H9 (cell line): ENCODE measurements at regions not wholly inside any gene's neighbourhood (a gene's known extent, or its start where the extent isn't known, plus 50 kb on each side); places are given as distances from the start of the nearest gene placed in this dataset.

Source experiments
- DNase-seq: peaks from one replicate; pipeline ENCODE4 v3.0.0-alpha.2; 2017
- H2AFZ ChIP-seq: one replicate; pipeline ENCODE4 v1.6.1; 2013; ENCODE audit warnings: mild to moderate bottlenecking, low read length, control low read depth, moderate library complexity
- H2AK5ac ChIP-seq: 2 replicates; pipeline ENCODE4 v1.6.1; 2013; ENCODE audit warnings: low read length, control low read depth, mixed read lengths; ENCODE audit not compliant: insufficient read length
- H2BK120ac ChIP-seq: one replicate; pipeline ENCODE4 v1.6.1; 2013; ENCODE audit warnings: low read depth, mild to moderate bottlenecking, low read length, control low read depth, inconsistent platforms; ENCODE audit not compliant: poor library complexity, severe bottlenecking
- H2BK12ac ChIP-seq: 2 replicates; pipeline ENCODE4 v1.6.1; 2013; ENCODE audit warnings: low read length, control low read depth, mixed read lengths, low read depth; ENCODE audit not compliant: insufficient read length
- H2BK15ac ChIP-seq: 2 replicates; pipeline ENCODE4 v1.6.1; 2013; ENCODE audit warnings: low read depth, low read length, control low read depth
- H2BK20ac ChIP-seq: one replicate; pipeline ENCODE4 v1.6.1; 2013; ENCODE audit warnings: low read depth, mild to moderate bottlenecking, low read length, control low read depth, inconsistent platforms; ENCODE audit not compliant: poor library complexity, severe bottlenecking
- H2BK5ac ChIP-seq: 2 replicates; pipeline ENCODE4 v1.6.1; 2013; ENCODE audit warnings: low read length, control low read depth, mixed read lengths; ENCODE audit not compliant: insufficient read length
- H3K14ac ChIP-seq: 2 replicates; pipeline ENCODE4 v1.6.1; 2013; ENCODE audit warnings: low read length, control low read depth; ENCODE audit not compliant: insufficient read depth
- H3K18ac ChIP-seq: 2 replicates; pipeline ENCODE4 v1.6.1; 2013; ENCODE audit warnings: low read depth, mild to moderate bottlenecking, mixed read lengths, low read length, control low read depth; ENCODE audit not compliant: insufficient read length
- H3K23ac ChIP-seq: 2 replicates; pipeline ENCODE4 v1.6.1; 2013; ENCODE audit warnings: low read length, control low read depth, mixed read lengths, low read depth; ENCODE audit not compliant: insufficient read length
- H3K23me2 ChIP-seq: 2 replicates; pipeline ENCODE4 v1.6.1; 2013; ENCODE audit warnings: low read depth, mild to moderate bottlenecking, mixed read lengths, low read length, control low read depth; ENCODE audit not compliant: insufficient read length, poor library complexity, severe bottlenecking
- H3K27ac ChIP-seq: 2 replicates; pipeline ENCODE4 v1.5.1; 2013; ENCODE audit warnings: low read length, control low read depth, mixed read lengths, low read depth; ENCODE audit not compliant: insufficient read length
- H3K27me3 ChIP-seq: 2 replicates; pipeline ENCODE4 v1.6.1; 2013; ENCODE audit warnings: low read length, control low read depth, inconsistent platforms; ENCODE audit not compliant: insufficient read depth
- H3K4ac ChIP-seq: 2 replicates; pipeline ENCODE4 v1.6.1; 2013; ENCODE audit warnings: low read depth, mild to moderate bottlenecking, control low read depth, inconsistent platforms, low read length, moderate library complexity
- H3K4me1 ChIP-seq: 2 replicates; pipeline ENCODE4 v1.6.1; 2013; ENCODE audit warnings: low read length, control low read depth, inconsistent platforms; ENCODE audit not compliant: insufficient read depth
- H3K4me2 ChIP-seq: 2 replicates; pipeline ENCODE4 v1.6.1; 2013; ENCODE audit warnings: low read length, control low read depth, mixed read lengths; ENCODE audit not compliant: insufficient read length, insufficient read depth
- H3K56ac ChIP-seq: 2 replicates; pipeline ENCODE4 v1.6.1; 2013; ENCODE audit warnings: low read depth, mild to moderate bottlenecking, mixed read lengths, low read length, control low read depth; ENCODE audit not compliant: insufficient read length
- H3K79me1 ChIP-seq: 2 replicates; pipeline ENCODE4 v1.6.1; 2013; ENCODE audit warnings: low read depth, mild to moderate bottlenecking, moderate library complexity, low read length, control low read depth, inconsistent platforms; ENCODE audit not compliant: insufficient read depth, poor library complexity, severe bottlenecking
- H3K79me2 ChIP-seq: 2 replicates; pipeline ENCODE4 v1.6.1; 2013; ENCODE audit warnings: low read length, control low read depth, inconsistent platforms; ENCODE audit not compliant: insufficient read depth
- H3K9ac ChIP-seq: 2 replicates; pipeline ENCODE4 v1.6.1; 2013; ENCODE audit warnings: low read length, control low read depth, mixed read lengths; ENCODE audit not compliant: insufficient read length; ENCODE audit errors: extremely low read depth
- H3K9me3 ChIP-seq: one replicate; pipeline ENCODE4 v1.6.1; 2013; ENCODE audit warnings: low read depth, low read length, inconsistent platforms; ENCODE audit not compliant: control insufficient read depth
- H3T11ph ChIP-seq: one replicate; pipeline ENCODE4 v1.6.1; 2013; ENCODE audit warnings: mild to moderate bottlenecking, low read length, control low read depth, inconsistent platforms
- H4K20me1 ChIP-seq: one replicate; pipeline ENCODE4 v1.6.1; 2013; ENCODE audit not compliant: control insufficient read depth, insufficient read length, insufficient read depth
- H4K5ac ChIP-seq: 2 replicates; pipeline ENCODE4 v1.6.1; 2013; ENCODE audit warnings: low read depth, mild to moderate bottlenecking, mixed read lengths, low read length, control low read depth; ENCODE audit not compliant: insufficient read length
- H4K8ac ChIP-seq: replicated peaks from 2 replicates; pipeline ENCODE4 v1.6.1; 2013; ENCODE audit warnings: low read length, control low read depth, mixed read lengths, low read depth; ENCODE audit not compliant: insufficient read length
- H4K91ac ChIP-seq: 2 replicates; pipeline ENCODE4 v1.6.1; 2013; ENCODE audit warnings: low read depth, mild to moderate bottlenecking, moderate library complexity, mixed read lengths, low read length, control low read depth; ENCODE audit not compliant: insufficient read length
- H3K27ac Mint-ChIP-seq, 3 experiments: 2 replicates in 2 of 3; 3 replicates in 1 of 3; pipeline ENCODE4 v1.8.0; 2020 to 2021; ENCODE audit warnings: mixed read lengths in 3 of 3, mild to moderate bottlenecking in 1 of 3, moderate library complexity in 1 of 3
- H3K27me3 Mint-ChIP-seq: 2 replicates; pipeline ENCODE4 v1.8.0; 2021; ENCODE audit warnings: low read depth, mild to moderate bottlenecking, moderate library complexity, mixed read lengths
- H3K36me3 Mint-ChIP-seq, 3 experiments: 2 replicates in 2 of 3; 3 replicates in 1 of 3; pipeline ENCODE4 v1.8.0; 2020 to 2021; ENCODE audit warnings: low read depth in 3 of 3, mixed read lengths in 3 of 3; ENCODE audit not compliant: insufficient read depth in 1 of 3
- H3K4me1 Mint-ChIP-seq, 2 experiments: 2 replicates each; pipeline ENCODE4 v1.8.0; 2020; ENCODE audit warnings: mixed read lengths in 2 of 2
- H3K4me3 Mint-ChIP-seq, 2 experiments: 2 replicates in 1 of 2; 3 replicates in 1 of 2; pipeline ENCODE4 v1.8.0; 2020 to 2021; ENCODE audit warnings: mild to moderate bottlenecking in 2 of 2, mixed read lengths in 2 of 2, moderate library complexity in 1 of 2
- H3K9me3 Mint-ChIP-seq, 2 experiments: 2 replicates in 1 of 2; 3 replicates in 1 of 2; pipeline ENCODE4 v1.8.0; 2020; ENCODE audit warnings: mild to moderate bottlenecking in 2 of 2, mixed read lengths in 2 of 2, moderate library complexity in 1 of 2
- WGBS: extraction: QIAGEN DNeasy Blood & Tissue Kit; methylation state at CpG from one replicate; pipeline ENCODE4 v1.1.7; 2013; ENCODE audit warnings: missing lambda C conversion rate, low lambda C conversion rate, mixed read lengths; ENCODE audit not compliant: insufficient read length; ENCODE audit errors: extremely low coverage; 5-methylcytosine and 5-hydroxymethylcytosine counted together
- TF ChIP-seq, protein P1 (sequence below): fragments of 200-600 bp; sonication (generic); conservative IDR thresholded peaks from 3 replicates; pipeline ENCODE4 v1.8.0; 2021; ENCODE audit warnings: antibody characterized with exemption, mild to moderate bottlenecking

DNA sequence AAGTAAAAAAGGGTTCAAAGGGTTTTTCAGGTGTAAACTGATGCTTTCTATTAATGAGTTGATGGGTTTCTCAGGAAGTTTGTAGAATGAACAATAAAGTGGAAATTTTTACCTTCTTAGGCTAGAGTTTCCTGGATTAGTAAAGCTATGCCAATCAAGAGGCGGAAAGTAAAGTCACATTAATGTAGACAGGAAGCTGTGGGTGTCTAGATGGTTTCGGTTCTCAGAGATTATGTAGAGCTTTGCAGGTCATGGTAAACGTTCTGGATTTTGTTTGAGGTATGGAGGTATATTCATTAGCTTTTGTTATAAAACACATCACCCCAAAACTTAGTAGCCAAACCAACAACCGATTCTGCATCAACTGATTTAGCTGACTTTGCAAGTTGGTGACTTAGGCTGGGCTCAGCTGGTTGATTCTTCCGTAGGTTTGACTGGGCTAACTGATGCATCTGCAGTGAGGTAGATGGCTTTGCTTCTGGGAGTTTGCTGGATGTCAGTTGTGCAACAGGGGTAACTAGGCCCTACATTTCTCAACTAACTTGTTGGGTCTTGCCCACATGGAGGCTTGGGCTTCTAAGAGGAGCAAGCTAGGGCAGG lies 273.8 kb downstream of the MSX2 start:
- Histone ChIP-seq H3K23me2 (no peaks in the 10 kb centered on the region), H2BK120ac (no peak overlapping the region), H3K27ac (no peak overlapping the region), H3K56ac (no peak overlapping the region), H4K91ac (no peak overlapping the region), H2BK15ac (no peak overlapping the region), H2BK5ac (no peak overlapping the region), H2AK5ac (no peak overlapping the region), H4K8ac (no peak overlapping the region), H3K4me1 (no peaks in the 10 kb centered on the region), H3K9ac (no peak overlapping the region), H2BK12ac (no peak overlapping the region), H3K79me2 (no peaks in the 10 kb centered on the region), H3K23ac (no peak overlapping the region), H3K79me1 (no peaks in the 10 kb centered on the region), H3T11ph (no peak overlapping the region), H3K18ac (no peak overlapping the region), H4K5ac (no peak overlapping the region), H4K20me1 (no peaks in the 10 kb centered on the region), H3K4me2 (no peak overlapping the region), H3K27me3 (no peaks in the 10 kb centered on the region), H3K9me3 (no peaks in the 10 kb centered on the region), H2AFZ (no peak overlapping the region), H3K14ac (no peak overlapping the region), H2BK20ac (no peak overlapping the region), H3K4ac (no peak overlapping the region)
- Mint-ChIP-seq H3K9me3 (peaks cover 13 to 14% of the 10 kb centered on the region in 2 experiments; a peak in 4 of 5 replicates), H3K4me1 (no peaks in the 10 kb centered on the region), H3K4me3 (no peak overlapping the region), H3K36me3 (peaks cover 5 to 14% (median 6%) of the 10 kb centered on the region in 3 experiments; a peak in 3 of 7 replicates), H3K27me3 (peaks cover 11% of the 10 kb centered on the region), H3K27ac (no peak overlapping the region)
- TF ChIP-seq, protein P1, sequence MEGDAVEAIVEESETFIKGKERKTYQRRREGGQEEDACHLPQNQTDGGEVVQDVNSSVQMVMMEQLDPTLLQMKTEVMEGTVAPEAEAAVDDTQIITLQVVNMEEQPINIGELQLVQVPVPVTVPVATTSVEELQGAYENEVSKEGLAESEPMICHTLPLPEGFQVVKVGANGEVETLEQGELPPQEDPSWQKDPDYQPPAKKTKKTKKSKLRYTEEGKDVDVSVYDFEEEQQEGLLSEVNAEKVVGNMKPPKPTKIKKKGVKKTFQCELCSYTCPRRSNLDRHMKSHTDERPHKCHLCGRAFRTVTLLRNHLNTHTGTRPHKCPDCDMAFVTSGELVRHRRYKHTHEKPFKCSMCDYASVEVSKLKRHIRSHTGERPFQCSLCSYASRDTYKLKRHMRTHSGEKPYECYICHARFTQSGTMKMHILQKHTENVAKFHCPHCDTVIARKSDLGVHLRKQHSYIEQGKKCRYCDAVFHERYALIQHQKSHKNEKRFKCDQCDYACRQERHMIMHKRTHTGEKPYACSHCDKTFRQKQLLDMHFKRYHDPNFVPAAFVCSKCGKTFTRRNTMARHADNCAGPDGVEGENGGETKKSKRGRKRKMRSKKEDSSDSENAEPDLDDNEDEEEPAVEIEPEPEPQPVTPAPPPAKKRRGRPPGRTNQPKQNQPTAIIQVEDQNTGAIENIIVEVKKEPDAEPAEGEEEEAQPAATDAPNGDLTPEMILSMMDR: no peak
- DNase-seq: no peak
- WGBS: no CpG with 5 or more reads among the region's 5 CpGs
